Jurkat, Clone E6-1 (cell line): ENCODE measurements at regions not wholly inside any gene's neighbourhood (a gene's known extent, or its start where the extent isn't known, plus 50 kb on each side); places are given as distances from the start of the nearest gene placed in this dataset.

Experiments
- DNase-seq: peaks from one replicate; pipeline ENCODE4 v3.0.0-alpha.2; 2011; ENCODE audit warnings: low read depth, low spot score
- H3K4me3 ChIP-seq: 2 replicates; pipeline ENCODE4 v1.5.1; 2011; ENCODE audit warnings: mild to moderate bottlenecking, low read length, control low read depth, moderate library complexity

- peak overlapping the region; percentile 48 for H3K4me3 ChIP-seq
- DNase-seq, result peak; percentile 43
These were observed 677.2 kb upstream of the INTU start for GRCh38 chr4:126955292-126956183.

DNA sequence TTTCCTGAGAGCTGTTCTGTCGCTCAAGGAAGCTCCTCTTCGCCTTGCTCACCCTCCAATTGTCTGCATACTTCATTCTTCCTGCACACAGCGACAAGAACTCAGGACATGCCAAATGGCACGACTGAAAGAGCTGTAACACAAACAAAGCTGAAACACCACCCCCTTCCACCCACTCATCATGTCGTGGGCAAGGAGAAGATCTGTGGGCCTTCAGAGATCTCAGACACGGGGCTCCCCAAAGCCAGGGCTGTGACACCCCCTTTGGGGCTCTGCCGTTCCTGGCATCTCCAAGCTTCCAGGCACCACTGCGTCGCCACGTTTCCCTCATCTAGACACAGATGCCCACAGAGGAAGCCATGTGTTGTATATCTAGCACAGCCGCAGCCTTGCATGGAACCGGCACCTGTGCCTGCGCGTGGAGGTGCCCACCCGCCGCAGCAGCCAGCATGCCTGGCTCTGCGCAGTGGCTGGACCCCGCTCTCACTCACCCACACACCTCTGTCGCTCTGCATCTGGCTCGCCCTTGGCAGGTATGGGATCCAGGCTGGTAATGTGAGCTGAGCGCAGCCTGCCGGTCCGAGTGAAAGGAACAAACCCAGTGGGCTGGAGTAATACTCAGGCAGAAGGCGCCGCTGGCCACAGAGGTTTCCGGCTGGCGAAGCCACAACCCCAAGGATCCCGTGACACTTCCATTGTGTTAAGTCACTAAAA, 676.4 kb upstream of the INTU start:
- H3K4me3 ChIP-seq, result no peak overlapping the region
- no peak for DNase-seq

- no peak for DNase-seq
- H3K4me3 ChIP-seq, result no peak overlapping the region
These were observed 675.2 kb upstream of the INTU start for GRCh38 chr4:126957556-126957955.

DNA sequence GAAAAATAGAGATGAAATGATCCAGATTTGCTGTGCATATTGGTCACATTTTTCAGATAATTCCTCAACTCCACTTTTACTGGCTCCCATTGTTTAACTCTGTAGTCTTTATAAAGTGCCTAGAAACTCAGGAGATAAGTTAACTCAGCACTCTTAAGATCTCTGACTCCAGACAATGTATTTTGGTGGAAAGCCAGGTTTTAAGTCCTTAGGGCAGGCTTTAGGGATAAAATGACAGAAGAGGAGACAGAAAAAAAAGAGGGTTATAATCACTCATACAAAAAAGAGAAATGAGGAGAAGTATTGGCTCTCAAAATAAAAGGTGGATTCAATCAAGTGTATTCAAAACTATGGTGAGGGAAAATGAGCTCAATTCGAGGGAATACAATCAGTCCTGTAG, 674.8 kb upstream of the INTU start:
- no peak overlapping the region for H3K4me3 ChIP-seq
- DNase-seq, result no peak

- no peak for DNase-seq
- H3K4me3 ChIP-seq, result no peak overlapping the region
These were observed 674.3 kb upstream of the INTU start for GRCh38 chr4:126958482-126958881.

GRCh38 chr4:126959056-126959745, 673.6 kb upstream of the INTU start:
- no peak for DNase-seq
- H3K4me3 ChIP-seq, result no peak overlapping the region

DNA sequence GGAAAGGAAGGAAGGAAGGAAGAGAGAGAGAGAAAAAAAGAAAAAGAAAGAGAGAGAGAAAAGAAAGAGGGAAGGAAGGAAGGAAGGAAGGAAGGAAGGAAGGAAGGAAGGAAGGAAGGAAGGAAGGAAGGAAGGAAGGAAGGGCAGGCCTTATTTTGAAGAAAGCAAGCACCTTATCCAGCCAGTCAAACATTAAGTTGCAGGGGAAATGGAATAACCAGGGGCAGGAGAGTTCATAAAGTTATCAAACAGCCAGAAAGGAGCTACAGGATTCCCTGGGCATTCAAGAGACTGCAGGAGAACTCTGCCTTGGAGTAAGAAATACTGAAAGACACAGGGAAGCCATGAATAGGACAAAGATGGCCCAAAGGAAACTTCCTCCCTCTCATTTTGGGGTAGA, 672.0 kb upstream of the INTU start:
- no peak for DNase-seq
- H3K4me3 ChIP-seq, result no peak overlapping the region

DNA sequence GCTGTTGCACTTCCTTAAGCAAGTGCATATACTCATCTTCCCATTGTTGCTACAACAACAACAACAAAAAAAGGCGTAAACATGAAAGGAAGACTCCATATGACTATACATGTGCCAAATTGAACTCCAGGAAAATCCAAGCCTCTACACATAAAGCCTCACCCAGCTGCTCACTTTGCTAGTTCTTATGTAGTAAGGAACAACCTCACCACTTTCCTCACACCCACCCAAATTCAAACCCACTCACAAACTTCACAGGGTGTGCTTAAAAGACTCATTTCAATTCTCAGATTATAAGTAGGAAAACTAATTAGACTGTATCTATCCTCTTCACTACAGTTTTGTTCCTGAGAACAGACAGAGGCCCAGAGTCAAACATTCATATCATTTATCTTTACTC, 671.1 kb upstream of the INTU start:
- no peak for DNase-seq
- H3K4me3 ChIP-seq, result no peak overlapping the region

GRCh38 chr4:126965877-126966276, 666.9 kb upstream of the INTU start:
- no peak overlapping the region for H3K4me3 ChIP-seq
- no peak for DNase-seq

GRCh38 chr4:126969360-126970235, 663.2 kb upstream of the INTU start:
- no peak overlapping the region for H3K4me3 ChIP-seq
- DNase-seq, result no peak

DNA sequence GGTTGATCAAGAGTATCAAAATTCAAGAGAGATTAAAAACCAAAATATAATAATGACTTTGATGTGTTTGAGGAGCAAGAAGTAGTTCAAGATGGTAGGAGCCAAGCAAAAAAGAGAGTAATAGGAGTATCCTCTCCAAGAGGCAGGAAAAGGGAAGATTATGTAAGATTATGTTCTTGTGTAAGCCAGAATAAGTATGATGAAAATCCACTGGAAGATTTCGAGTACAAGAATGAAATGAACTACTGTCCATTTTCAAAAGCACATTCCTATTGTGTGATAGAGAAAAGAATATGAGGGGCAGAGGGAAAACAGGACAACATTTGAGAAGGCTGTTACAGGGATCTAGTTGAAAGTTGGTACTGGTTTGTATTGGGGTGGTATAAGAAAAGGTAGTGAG, 659.6 kb upstream of the INTU start:
- no peak for DNase-seq
- no peak overlapping the region for H3K4me3 ChIP-seq

DNA sequence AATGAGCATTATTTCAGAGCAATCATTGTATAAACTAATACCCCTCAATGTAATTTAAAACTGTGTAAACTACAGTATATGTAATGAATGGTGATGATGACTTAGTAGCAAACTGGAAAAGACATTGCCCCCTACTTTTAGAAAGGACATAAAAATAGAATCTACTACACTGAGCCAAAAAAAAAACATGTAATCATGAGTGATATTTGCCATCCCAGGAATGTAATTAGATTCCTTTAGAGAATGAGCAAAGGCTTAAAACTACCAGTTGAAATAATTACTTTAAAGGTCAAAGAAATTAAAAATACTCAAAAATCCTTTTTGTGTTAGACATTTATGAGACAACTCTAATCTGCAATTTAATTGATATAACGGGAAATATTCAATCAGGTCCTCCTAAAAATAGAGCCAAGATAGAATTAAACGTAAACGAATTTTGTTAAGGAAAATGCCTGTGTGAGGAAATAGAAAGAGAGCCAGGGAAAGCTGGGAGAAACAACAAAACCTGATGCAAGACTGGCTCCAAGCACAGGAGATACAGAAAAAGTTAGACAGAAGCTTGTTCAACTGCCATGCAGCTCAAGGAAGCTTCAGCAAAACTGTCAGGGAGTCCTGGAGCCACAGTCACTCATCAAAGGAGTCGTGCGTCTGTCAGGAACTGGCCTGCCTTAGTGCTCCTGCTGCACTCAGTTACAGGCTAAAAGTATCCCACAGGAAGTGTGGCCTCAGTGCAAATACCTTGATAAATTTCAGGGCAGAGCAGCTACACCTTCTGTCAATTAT, 655.7 kb upstream of the INTU start:
- no peak overlapping the region for H3K4me3 ChIP-seq
- DNase-seq, result no peak

- H3K4me3 ChIP-seq, result no peak overlapping the region
- no peak for DNase-seq
These were observed 646.8 kb upstream of the INTU start for GRCh38 chr4:126986005-126986404.

GRCh38 chr4:126986828-126987227, 645.9 kb upstream of the INTU start:
- DNase-seq, result no peak
- no peak overlapping the region for H3K4me3 ChIP-seq

DNA sequence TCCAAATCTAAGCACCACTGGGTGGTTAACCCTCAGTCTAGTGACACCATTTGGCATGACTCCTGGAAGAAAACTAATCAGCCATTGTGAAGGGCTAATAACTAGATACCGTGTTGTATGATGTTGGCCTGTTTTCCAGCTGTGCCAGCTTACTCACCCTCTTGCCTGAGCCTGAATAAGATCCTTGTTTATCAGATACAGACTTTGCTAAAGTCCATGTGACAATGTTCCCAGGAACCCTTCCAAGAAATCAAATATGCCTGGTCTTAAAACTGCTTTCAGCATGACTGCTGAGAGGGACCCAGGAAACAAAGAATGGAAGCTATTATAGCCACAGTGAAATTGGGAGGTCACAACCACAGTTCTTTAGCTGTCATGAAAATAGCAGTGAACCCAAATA, 640.8 kb upstream of the INTU start:
- DNase-seq, result no peak
- H3K4me3 ChIP-seq, result no peak overlapping the region

- no peak for DNase-seq
- H3K4me3 ChIP-seq, result no peak overlapping the region
These were observed 639.8 kb upstream of the INTU start for GRCh38 chr4:126992910-126993309.

- H3K4me3 ChIP-seq, result no peak overlapping the region
- no peak for DNase-seq
These were observed 639.4 kb upstream of the INTU start for GRCh38 chr4:126993351-126993750.

GRCh38 chr4:126995235-126995634, 637.5 kb upstream of the INTU start:
- DNase-seq, result no peak
- H3K4me3 ChIP-seq, result no peak overlapping the region
